HepG2 (cell line): ENCODE measurements at regions not wholly inside any gene's neighbourhood (a gene's known extent, or its start where the extent isn't known, plus 50 kb on each side); places are given as distances from the start of the nearest gene placed in this dataset.
A peak's percentile ranks its signal among the peaks of the same experiment; 100 is the strongest.

Source experiments
- ATAC-seq: fragments of 200-7000 bp; cut with Tn5 transposase; 3 replicates; pipeline ENCODE4 v1.9.1; 2020; ENCODE audit warnings: mild to moderate bottlenecking, moderate library complexity
- BruUV-seq: library from RNA; stranded (reverse); fragments of 400-500 nt; replicated peaks from 2 replicates; lab custom pipeline; 2021; lab: Mats Ljungman, UMichigan
- CTCF ChIA-PET: fragments of 300-600 bp; formaldehyde crosslinking; extraction: SDS; loops from one replicate; lab custom pipeline; 2021; ENCODE audit warnings: low total read pairs, inconsistent platforms, low intra/inter-chr PET ratio; lab: Yijun Ruan, JAX
- POLR2A ChIA-PET: fragments of 350-600 bp; sonication (Branson Sonifier 250); formaldehyde crosslinking; loops from one replicate; lab custom pipeline; 2020; ENCODE audit warnings: antibody characterized with exemption, inconsistent platforms; lab: Yijun Ruan, JAX
- DNase-seq: peaks from one replicate; pipeline ENCODE4 v3.0.0-alpha.2; 2015; ENCODE audit warnings: low spot score
- FAIRE-seq: peaks from 3 replicates; lab custom pipeline; 2011; peaks lifted over from hg19 to GRCh38; lab: Jason Lieb, UNC
- H2AFZ ChIP-seq: one replicate; pipeline ENCODE4 v1.6.1; 2011; ENCODE audit warnings: low read length, inconsistent platforms
- H3K27ac ChIP-seq: fragments of 300-600 bp; 3 replicates; pipeline ENCODE4 v1.8.0; 2011; ENCODE audit warnings: mixed run types, mild to moderate bottlenecking, mixed read lengths, low read length, inconsistent platforms; ENCODE audit not compliant: insufficient read depth; ENCODE audit errors: extremely low read length
- H3K27me3 ChIP-seq, 2 experiments: fragments of 200-600 bp in 1 of 2; 2 replicates in 1 of 2; 3 replicates in 1 of 2; pipeline versions ENCODE4 v1.6.0 to v1.8.0; 2011; ENCODE audit warnings: low read length in 2 of 2, mild to moderate bottlenecking in 2 of 2, moderate library complexity in 2 of 2, inconsistent platforms in 1 of 2; ENCODE audit not compliant: insufficient read depth in 2 of 2, control insufficient read depth in 1 of 2
- H3K36me3 ChIP-seq, 2 experiments: fragments of 200-600 bp in 1 of 2; replicated peaks in 1 of 2; 2 replicates in 1 of 2; 3 replicates in 1 of 2; pipeline versions ENCODE4 v1.5.1 to v1.8.0; 2011; ENCODE audit warnings: low read length in 2 of 2, inconsistent platforms in 1 of 2; ENCODE audit not compliant: insufficient read depth in 2 of 2, control insufficient read depth in 1 of 2
- H3K4me1 ChIP-seq: 2 replicates; pipeline ENCODE4 v1.5.1; 2012; ENCODE audit warnings: low read length, inconsistent platforms; ENCODE audit not compliant: insufficient read depth
- H3K4me2 ChIP-seq: 2 replicates; pipeline ENCODE4 v1.6.0; 2011; ENCODE audit warnings: low read depth, low read length, inconsistent platforms
- H3K4me3 ChIP-seq, 3 experiments: fragments of 200-600 bp in 1 of 3; sonication (generic), shearing (Covaris generic) in 1 of 3; replicated peaks in 1 of 3; 2 replicates each; pipeline ENCODE4 v1.5.1; 2011 to 2016; ENCODE audit warnings: low read length in 3 of 3, inconsistent platforms in 2 of 3, low read depth in 2 of 3, mild to moderate bottlenecking in 2 of 3, control low read depth in 1 of 3, mixed read lengths in 1 of 3; ENCODE audit not compliant: insufficient read depth in 1 of 3
- H3K79me2 ChIP-seq: one replicate; pipeline ENCODE4 v1.6.1; 2011; ENCODE audit warnings: low read length, inconsistent platforms; ENCODE audit not compliant: insufficient read depth
- H3K9ac ChIP-seq: 2 replicates; pipeline ENCODE4 v1.6.0; 2011; ENCODE audit warnings: mild to moderate bottlenecking, low read depth, low read length, inconsistent platforms; ENCODE audit not compliant: insufficient read depth
- H3K9me3 ChIP-seq: 2 replicates; pipeline ENCODE4 v1.5.1; 2012; ENCODE audit warnings: mild to moderate bottlenecking, low read length
- H4K20me1 ChIP-seq: 2 replicates; pipeline ENCODE4 v1.6.0; 2011; ENCODE audit warnings: inconsistent platforms, mild to moderate bottlenecking, low read length, moderate library complexity; ENCODE audit not compliant: insufficient read depth
- ARHGAP35 ChIP-seq: sonication (generic); formaldehyde crosslinking; IDR thresholded peaks from 2 replicates; pipeline ENCODE4 v1.9.0; 2022; ENCODE audit warnings: mild to moderate bottlenecking, inconsistent platforms, moderate library complexity, missing genetic modification reagents, borderline replicate concordance
- ARNT ChIP-seq: fragments of 450-650 bp; IDR thresholded peaks from 2 replicates; pipeline ENCODE4 v1.6.1; 2017
- FOXM1 ChIP-seq: sonication (generic); formaldehyde crosslinking; IDR thresholded peaks from 2 replicates; pipeline ENCODE4 v1.5.0; 2020; ENCODE audit warnings: missing genetic modification reagents
- GFI1 ChIP-seq: sonication (generic); formaldehyde crosslinking; IDR thresholded peaks from 2 replicates; pipeline ENCODE4 v1.5.0; 2020; ENCODE audit warnings: missing genetic modification reagents, mild to moderate bottlenecking, borderline replicate concordance
- ZNF160 ChIP-seq: sonication (generic); formaldehyde crosslinking; IDR thresholded peaks from 2 replicates; pipeline ENCODE4 v1.8.0; 2022; ENCODE audit warnings: mild to moderate bottlenecking, inconsistent platforms, missing genetic modification reagents
- ZNF644 ChIP-seq: IDR thresholded peaks from 2 replicates; pipeline ENCODE4 v1.6.1; 2016; ENCODE audit warnings: low read depth
- WGBS: methylation state at CpG from one replicate; pipeline ENCODE4 v1.1.6; 2017; ENCODE audit warnings: low lambda C conversion rate; 5-methylcytosine and 5-hydroxymethylcytosine counted together
- in situ Hi-C: cut with HindIII; loops from 2 replicates; pipeline ENCODE4 v1.10.0; 2017; ENCODE audit warnings: low pct_unique_long_range_greater_than_20kb; ENCODE audit not compliant: extremely low pct_ligation_motif_present
- intact Hi-C: fragments of 100-400 bp; cut with micrococcal nuclease; formaldehyde crosslinking; loops from one replicate; pipeline ENCODE4 v1.10.0; 2022; ENCODE audit not compliant: unreplicated experiment
- TF ChIP-seq, protein P1 (sequence below): sonication (generic); formaldehyde crosslinking; IDR thresholded peaks from 2 replicates; pipeline ENCODE4 v1.5.0; 2020; ENCODE audit warnings: mild to moderate bottlenecking, missing genetic modification reagents
- TF ChIP-seq, protein P2 (sequence below): sonication (generic); formaldehyde crosslinking; IDR thresholded peaks from 2 replicates; pipeline ENCODE4 v1.4.0; 2020; ENCODE audit warnings: missing genetic modification reagents

GRCh38 chr6:1045239-1045638, 266.7 kb upstream of the FOXQ1 start:
- intact Hi-C loops (no loop called here), in situ Hi-C loops (no loop called here)
- ATAC-seq (no peak), DNase-seq (no peak), FAIRE-seq (no peak)
- ChIA-PET CTCF (no interaction called here), POLR2A (interaction anchor here (1.2 to 1.3 kb wide), 2 partner anchors 9 to 267 kb away, joined by 3 to 5 read pairs; partner anchors contain the start of gene FOXQ1)
- no peak for TF ChIP-seq ZNF160 (CRISPR knock-in tag)
- no peak for TF ChIP-seq ARHGAP35 (CRISPR knock-in tag)
- TF ChIP-seq GFI1 = 0 out of 2 replicates have a peak, but pooled peaks have one; percentile 22
- TF ChIP-seq, protein P1, sequence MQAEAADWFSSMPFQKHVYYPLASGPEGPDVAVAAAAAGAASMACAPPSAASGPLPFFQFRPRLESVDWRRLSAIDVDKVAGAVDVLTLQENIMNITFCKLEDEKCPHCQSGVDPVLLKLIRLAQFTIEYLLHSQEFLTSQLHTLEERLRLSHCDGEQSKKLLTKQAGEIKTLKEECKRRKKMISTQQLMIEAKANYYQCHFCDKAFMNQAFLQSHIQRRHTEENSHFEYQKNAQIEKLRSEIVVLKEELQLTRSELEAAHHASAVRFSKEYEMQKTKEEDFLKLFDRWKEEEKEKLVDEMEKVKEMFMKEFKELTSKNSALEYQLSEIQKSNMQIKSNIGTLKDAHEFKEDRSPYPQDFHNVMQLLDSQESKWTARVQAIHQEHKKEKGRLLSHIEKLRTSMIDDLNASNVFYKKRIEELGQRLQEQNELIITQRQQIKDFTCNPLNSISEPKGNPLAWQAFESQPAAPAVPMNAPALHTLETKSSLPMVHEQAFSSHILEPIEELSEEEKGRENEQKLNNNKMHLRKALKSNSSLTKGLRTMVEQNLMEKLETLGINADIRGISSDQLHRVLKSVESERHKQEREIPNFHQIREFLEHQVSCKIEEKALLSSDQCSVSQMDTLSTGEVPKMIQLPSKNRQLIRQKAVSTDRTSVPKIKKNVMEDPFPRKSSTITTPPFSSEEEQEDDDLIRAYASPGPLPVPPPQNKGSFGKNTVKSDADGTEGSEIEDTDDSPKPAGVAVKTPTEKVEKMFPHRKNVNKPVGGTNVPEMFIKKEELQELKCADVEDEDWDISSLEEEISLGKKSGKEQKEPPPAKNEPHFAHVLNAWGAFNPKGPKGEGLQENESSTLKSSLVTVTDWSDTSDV (CRISPR knock-in tag) = no peak
- no peak for TF ChIP-seq ARNT
- TF ChIP-seq, protein P2, sequence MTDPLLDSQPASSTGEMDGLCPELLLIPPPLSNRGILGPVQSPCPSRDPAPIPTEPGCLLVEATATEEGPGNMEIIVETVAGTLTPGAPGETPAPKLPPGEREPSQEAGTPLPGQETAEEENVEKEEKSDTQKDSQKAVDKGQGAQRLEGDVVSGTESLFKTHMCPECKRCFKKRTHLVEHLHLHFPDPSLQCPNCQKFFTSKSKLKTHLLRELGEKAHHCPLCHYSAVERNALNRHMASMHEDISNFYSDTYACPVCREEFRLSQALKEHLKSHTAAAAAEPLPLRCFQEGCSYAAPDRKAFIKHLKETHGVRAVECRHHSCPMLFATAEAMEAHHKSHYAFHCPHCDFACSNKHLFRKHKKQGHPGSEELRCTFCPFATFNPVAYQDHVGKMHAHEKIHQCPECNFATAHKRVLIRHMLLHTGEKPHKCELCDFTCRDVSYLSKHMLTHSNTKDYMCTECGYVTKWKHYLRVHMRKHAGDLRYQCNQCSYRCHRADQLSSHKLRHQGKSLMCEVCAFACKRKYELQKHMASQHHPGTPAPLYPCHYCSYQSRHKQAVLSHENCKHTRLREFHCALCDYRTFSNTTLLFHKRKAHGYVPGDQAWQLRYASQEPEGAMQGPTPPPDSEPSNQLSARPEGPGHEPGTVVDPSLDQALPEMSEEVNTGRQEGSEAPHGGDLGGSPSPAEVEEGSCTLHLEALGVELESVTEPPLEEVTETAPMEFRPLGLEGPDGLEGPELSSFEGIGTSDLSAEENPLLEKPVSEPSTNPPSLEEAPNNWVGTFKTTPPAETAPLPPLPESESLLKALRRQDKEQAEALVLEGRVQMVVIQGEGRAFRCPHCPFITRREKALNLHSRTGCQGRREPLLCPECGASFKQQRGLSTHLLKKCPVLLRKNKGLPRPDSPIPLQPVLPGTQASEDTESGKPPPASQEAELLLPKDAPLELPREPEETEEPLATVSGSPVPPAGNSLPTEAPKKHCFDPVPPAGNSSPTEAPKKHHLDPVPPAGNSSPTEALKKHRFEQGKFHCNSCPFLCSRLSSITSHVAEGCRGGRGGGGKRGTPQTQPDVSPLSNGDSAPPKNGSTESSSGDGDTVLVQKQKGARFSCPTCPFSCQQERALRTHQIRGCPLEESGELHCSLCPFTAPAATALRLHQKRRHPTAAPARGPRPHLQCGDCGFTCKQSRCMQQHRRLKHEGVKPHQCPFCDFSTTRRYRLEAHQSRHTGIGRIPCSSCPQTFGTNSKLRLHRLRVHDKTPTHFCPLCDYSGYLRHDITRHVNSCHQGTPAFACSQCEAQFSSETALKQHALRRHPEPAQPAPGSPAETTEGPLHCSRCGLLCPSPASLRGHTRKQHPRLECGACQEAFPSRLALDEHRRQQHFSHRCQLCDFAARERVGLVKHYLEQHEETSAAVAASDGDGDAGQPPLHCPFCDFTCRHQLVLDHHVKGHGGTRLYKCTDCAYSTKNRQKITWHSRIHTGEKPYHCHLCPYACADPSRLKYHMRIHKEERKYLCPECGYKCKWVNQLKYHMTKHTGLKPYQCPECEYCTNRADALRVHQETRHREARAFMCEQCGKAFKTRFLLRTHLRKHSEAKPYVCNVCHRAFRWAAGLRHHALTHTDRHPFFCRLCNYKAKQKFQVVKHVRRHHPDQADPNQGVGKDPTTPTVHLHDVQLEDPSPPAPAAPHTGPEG (CRISPR knock-in tag) = no peak
- TF ChIP-seq FOXM1 = no peak
- no peak for TF ChIP-seq ZNF644 (CRISPR knock-in tag)
- BruUV-seq = no TSS peak
- Histone ChIP-seq H3K27ac (no peak overlapping the region), H3K4me2 (no peak overlapping the region), H3K79me2 (no peaks in the 10 kb centered on the region), H3K27me3 (no peaks in the 10 kb centered on the region), H3K36me3 (no peaks in the 10 kb centered on the region), H3K4me3 (no peak overlapping the region), H3K9ac (no peak overlapping the region), H2AFZ (no peak overlapping the region), H4K20me1 (no peaks in the 10 kb centered on the region), H3K9me3 (no peaks in the 10 kb centered on the region), H3K4me1 (peaks cover 66% of the 10 kb centered on the region)
- WGBS = 50% methylated on average over 2 of the region's 2 CpGs
